NCI-H748 (cell line): ENCODE measurements at regions not wholly inside any gene's neighbourhood (a gene's known extent, or its start where the extent isn't known, plus 50 kb on each side); places are given as distances from the start of the nearest gene placed in this dataset.
"Not testable (repeated sequence)": the region's sequence is repeated elsewhere in the genome, so short reads cannot be mapped to it uniquely, and the experiment has no call there.

Experiments
- DNase-seq: peaks from one replicate; lab custom pipeline; 2025; ENCODE audit not compliant: unreplicated experiment; lab: John Stamatoyannopoulos, UW

DNA sequence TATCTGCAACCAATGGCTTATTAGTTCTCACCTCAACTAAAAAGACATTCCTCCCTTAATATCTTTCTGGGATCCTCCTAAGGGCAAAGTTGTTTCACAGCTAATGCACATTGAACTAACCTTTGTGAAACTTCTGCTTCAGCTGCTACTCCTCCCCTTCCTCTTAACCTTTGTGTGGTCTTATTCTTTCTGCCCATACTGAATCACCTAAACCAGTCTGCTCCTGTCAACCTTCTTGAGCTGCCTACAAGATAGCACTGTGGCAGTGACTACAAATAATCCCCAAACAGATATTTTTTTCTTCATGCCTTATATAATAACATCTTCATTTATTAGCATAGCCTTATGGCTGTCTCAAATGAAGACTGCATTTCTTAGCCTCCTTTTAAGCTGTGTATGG lies 1077.4 kb upstream of the ATXN7L3B start:
- no peak for DNase-seq

DNA sequence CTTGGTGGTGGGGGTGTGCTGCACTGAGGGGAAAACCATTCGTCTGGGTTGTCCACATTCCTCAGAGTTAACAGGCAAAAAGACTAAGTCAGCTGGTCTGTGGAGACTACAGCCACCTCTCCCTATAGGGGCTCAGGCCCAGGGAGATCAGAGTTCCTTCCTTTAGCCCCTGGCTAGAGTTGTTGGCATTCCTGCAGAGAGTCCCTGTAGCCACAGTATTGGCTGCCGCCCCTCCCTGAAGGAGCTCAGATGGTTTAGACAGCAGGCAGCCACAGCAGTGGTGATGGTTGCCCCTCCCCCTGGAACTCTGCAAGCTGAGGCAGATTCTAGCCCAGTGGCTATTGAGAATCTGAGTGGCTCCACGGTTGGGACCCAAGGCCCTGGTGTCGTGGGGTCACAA lies 1072.5 kb upstream of the ATXN7L3B start:
- no peak for DNase-seq

DNA sequence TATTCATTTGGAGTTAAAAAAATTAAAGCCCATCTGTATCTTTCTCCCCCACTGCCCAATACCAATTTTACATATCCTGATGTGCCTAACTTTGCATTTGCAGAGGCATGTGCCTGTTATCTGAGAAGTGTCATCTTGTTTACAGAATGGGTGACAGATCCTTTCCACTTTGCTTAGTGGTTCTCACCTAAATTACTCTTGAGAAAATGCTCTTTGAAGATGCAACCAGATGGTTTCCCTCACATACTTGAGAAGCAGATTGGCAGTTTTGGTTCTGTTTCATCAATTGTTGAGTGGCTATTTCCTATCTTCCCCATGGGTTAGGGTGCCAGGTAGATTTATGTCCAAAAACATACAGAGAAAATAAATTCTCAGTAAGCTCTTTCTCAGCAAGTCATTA lies 1051.4 kb upstream of the ATXN7L3B start:
- DNase-seq = no peak

DNA sequence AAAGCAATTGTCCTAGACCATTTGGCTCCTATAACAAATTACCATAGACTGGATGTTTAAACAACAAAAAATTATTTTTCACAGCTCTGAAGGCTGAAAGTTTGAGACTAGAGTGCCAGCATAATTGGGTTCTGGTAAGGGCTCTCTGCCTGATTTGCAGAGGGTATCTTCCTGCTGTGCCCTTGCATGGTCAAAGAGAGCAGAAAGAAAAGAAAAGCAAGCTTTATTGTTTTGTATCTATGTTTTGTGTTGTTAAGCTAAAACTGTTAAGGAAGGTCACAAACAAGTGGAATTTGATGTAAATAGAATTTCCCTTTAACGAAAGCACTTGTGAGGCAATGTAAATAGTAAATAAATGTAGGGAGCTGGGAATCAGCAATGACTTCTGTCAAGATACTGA lies 1031.0 kb upstream of the ATXN7L3B start:
- no peak for DNase-seq

DNA sequence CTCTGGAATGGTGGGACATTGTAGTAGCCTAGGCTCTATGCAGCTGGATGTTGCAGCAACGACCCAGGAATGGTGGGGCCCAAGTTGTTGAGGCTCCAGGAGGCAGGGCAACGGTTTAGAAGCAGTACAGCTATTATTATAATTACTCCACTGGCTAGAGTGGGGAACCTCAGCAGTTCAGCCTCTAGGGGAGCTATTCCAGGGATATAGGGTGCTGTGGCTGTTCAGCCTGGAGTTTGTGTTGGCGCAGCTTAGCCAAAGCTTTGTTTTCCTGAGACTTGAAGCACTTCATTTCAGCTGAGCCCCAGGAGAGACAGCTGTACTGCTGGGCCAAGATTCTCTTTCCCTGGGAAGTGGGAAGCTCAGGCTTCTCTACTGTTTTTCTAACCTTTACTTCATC lies 1023.0 kb upstream of the ATXN7L3B start:
- DNase-seq = no peak

DNA sequence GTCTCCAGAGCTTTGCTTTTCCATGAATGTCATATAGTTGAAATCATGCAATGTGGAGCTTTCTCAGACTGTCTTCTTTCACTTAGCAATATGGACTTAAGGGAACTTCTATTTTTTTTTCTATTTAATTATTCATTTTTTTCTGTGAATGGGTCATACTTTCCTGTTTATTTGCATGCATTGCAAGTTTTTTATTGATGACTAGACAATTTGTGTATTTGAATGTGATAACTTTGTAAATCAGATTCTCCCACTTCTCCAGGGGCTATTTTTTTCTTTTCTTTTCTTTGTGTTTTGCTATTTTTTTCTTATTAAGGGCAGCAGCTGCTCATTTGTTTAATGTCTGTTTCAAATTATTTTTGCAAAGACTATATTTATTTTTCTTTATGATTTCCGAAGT lies 1019.8 kb upstream of the ATXN7L3B start:
- no peak for DNase-seq

DNA sequence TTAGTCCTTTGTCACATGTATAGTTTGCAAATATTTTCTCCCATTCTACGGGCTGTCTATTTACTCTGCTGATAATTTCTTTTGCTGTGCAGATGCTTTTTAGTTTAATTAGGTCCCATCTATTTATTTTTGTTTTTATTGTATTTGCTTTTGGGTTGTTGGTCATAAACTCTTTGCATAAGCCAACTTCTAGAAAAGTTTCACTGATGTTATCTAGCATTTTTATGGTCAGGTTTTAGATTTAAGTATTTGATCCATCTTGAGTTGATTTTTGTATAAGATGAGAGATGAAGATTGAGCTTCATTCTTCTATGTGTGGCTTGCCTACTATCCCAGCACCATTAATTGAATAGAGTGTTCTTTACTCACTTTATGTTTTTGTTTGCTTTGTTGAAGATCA lies 1008.4 kb upstream of the ATXN7L3B start:
- DNase-seq = no peak

DNA sequence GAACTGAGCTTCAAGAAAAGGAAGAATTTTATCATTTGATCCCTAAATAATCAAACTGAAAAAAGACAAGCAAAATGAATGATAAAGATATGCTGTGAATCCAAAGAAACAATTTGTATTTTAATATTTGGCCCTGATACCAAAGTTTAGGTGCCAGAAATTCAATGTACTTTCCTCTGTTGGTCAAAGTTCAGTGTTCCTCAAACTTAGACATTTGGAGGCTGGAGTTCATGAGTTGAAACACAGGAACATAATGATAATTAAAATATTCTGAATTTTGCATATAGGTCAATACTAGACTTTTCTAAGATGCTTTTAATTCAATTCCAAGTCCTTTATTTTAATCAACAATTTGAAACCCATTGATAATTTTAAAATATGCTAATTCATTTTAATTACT lies 1007.7 kb upstream of the ATXN7L3B start:
- DNase-seq = no peak

DNA sequence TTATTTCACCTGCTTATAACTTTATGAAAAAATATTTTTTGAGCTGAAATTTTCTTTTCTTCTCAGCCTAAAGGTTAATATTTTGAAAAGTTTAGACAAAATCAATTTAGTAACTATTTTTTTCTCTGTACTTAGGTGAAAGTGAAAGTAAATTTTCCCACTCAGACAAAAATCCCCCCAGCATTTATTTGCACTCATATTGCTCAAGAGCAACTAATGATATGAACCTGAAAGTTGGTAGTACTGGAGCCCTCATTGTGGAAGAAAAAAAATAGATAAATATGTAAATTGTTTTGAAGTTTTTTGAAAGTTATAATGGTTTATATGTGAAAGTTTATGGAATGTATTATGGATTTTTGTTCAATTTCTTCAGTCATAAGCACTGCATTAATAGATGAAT lies 1005.9 kb upstream of the ATXN7L3B start:
- no peak for DNase-seq

DNA sequence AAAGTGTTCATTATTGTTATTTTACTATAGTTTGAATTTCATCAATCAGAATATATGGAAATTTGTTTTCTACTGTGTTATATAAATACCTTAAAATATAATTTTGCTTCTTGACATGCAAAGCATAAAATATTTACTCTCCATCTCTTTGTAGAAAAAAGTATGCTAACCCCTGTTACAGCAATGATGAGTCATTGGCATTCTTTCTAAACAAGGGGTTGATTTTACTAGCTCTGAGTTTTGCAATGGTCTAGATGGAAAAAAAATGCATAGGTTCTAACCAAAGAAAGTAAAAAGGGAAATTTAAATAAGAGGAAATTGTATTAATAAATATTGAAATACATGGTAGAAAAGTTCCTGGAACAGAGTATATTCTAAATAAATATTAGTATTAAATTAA lies 990.2 kb upstream of the ATXN7L3B start:
- DNase-seq = no peak

DNA sequence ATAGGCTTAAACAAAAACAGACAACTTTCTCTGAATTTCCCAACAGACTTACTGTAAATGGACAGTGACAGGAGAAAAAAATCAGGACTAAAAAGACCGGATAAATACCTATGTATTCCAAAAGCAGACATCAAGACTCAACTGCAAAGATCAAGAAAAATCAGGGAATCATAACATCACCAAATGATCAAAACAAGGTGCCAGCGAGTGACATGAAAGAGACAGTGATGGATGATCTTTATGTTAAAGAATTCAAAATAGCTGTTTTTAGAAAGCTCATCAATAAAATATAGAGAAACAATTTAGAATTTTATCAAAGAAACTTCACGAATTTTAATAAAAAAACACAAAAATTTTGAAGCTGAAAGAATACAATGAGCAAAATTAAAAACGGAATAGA lies 952.5 kb upstream of the ATXN7L3B start:
- DNase-seq = no peak

DNA sequence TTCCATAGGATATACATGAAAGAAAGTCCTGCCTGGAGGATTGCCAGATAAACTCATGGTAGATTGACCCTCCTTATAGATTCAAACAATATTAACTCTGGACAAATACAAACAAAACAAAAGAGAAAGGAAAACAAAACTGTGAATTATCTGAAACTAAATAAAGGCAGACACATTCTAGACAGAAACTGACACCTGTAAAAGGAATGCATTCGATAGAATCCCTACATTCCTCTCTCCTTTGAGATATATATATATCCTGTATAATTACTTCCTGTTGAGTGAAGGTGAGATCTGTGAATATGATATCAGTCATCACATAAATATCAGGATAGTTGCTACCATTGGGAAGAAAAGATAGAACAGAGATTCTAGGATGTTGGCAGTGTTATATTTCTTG lies 948.4 kb upstream of the ATXN7L3B start:
- DNase-seq = no peak

DNA sequence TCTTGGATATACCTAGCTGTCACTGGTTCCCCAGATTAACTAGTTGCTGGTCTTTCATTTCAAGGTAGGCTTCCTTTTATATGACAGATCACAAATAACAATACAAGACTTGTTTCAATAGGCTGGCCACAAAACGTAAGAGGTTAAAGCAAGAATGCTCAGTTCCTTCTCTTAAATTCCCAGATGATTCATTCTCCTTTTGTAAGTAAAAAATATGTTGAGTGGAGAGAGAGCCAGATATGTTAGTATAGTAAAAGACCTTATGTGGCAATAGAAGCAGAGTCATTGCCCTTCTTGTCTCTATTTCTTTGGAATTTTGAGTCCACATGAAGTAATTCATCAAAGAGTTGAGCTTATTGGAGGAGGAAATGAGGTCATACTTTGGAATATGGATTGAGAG lies 939.0 kb upstream of the ATXN7L3B start:
- DNase-seq = no peak

DNA sequence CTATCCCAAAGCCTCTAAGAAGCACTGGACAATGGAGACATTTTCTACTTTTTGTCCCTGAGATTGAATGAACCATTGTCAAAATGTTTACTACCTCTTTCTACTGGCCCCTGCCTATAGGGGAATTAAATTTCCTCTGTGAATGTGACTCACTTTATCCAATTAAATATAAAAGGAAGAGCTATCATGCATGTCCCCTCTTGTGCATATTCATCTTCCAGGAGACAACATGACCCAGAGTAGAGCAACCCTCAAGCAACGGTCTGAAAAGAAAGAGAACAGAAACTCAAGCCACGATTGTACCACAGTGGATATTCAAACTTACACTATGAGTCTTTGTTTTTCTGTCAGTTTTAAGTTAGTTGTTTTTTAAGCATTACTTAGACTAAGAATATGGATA lies 938.4 kb upstream of the ATXN7L3B start:
- DNase-seq = no peak

DNA sequence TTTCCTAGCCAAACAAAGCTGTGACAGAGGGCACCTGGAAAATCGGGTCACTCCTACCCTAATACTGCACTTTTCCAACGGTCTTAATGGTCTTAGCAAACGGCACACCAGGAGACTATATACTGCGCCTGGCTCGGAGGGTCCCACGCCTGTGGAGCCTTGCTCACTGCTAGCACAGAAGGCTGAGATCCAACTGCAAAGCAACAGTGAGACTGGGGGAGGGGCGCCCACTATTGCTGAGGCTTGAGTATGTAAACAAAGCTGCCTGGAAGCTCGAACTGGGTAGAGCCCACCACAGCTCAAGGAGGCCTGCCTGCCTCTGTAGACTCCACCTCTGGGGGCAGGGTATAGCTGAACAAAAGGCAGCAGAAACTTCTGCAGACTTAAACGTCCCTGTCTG lies 931.7 kb upstream of the ATXN7L3B start:
- not testable (repeated sequence) for DNase-seq

DNA sequence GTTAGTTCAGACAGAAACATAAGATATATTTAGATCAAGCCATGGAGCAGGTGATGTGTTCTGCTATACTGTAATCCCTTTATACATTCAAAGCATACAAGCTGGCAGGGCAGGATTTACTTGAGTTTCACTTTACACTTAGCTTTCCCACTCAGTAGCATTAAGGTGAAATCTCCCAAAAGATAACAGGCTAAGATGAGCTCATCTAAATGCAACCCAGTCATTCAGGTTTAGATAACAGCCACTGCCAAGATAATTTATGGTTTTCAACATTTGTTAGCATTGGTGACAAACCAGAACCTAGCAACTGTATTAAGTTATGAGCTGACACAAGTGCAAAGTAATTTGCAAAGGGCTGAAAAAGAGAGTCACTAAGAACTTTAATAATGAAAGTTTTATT lies 925.1 kb upstream of the ATXN7L3B start:
- DNase-seq = no peak

DNA sequence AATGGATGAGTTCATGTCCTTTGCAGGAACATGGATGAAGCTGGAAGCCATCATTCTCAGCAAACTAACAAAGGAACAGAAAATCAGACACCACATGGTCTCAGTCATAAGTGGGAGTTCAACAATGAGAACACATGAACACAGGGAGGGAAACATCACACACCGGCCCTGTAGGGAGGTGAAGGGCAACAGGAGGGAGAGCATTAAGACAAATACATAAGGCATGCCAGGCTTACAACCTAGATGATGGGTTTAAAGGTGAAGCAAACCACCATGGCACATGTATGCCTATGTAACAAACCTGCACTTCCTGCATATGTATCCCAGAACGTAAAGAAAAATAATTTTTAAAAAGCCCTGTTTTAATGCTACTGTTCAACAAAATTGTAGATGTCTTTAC lies 914.2 kb upstream of the ATXN7L3B start:
- DNase-seq = no peak

DNA sequence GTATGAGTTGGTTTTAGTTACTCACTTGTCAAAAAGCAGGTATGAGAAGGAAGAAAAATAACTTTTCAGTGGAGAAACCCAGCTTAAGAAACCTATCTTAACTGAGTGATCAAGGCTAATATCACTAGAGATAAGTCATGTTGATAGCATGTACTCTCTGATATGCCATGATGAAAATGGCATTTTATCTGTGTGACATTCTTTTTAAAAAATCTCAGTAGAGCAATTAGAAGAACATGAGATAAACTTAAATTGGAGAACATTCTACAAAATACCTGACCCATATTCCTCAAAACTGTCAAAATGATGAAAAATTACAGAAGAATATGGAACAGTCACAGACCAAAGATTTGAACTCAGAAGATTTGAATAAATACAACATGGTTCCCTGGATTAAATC lies 912.4 kb upstream of the ATXN7L3B start:
- DNase-seq = no peak

DNA sequence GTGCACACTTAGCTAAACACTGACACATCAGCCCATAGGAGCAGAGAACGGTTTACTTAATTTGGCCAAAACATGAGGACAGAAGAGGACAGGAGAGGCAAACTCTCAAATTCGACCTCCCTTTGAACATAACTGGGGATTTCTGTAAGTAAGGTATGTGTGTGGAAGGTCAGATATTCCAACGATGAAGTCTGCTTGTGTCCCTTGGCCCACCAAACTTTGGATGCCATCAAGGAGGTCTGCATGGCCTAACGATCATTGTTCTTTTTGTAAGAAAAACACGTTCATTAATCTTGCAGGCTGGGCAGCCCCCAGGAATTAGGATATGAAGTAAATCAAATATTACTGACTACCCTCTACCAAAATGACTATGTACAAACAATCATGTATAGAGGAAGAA lies 908.5 kb upstream of the ATXN7L3B start:
- no peak for DNase-seq

DNA sequence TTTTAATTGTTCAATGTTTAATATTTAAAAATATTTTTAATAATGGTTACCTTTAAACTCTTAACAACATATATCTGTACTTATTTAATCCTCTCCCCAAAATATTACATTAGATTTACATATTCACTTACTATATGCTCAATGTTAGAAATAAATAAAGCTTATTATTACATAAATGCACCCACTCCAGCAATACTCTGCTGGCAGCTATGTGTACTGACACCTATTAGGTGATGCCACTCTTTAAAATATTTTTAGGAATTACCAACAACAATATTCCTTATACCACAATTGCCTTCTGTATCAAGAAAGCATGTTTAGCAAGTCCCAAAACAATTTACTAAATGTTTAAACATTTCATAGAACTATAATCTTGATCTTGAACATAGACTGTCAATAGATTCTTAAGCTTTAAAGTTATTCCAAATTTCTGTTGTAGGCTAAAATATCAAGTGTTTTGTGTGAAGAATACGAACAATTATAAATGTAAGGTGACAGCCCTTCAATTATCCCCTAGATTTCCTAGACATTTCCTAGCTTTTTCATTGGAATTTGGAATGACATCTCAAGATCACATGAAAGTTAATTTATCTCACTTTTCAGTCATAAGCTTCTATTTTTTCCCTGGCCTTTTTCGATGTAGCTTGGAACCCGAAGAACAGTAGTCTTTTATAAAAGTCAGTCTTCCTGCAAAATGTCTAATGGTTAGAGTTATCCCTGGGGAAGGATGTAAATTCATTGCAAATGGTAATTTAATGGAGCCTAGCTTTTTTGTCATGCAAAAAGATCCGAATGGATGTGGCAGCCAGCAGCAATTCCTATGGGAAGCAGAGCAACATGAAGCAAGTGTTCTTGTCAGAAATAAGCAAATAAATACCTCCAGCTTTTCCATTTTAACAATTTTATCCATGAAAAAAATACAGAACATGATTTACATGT lies 907.5 kb upstream of the ATXN7L3B start:
- no peak for DNase-seq

DNA sequence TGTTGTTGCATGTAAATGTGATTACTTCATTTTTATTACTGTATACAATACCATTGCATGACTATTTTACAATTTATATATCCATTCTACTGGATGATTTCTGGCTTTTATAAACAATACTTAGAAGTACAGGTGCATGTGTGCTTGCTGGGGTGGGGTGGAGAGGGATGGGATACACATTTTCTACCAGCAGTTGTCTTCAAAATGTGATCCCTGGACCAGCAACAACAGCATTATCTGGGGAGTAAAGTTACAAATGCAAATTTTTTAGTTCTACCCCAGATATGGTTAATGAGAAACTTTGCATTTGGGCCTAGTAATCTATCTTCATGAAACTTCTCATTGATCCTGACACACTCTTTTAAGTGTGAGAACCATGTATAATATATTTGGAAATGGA lies 905.4 kb upstream of the ATXN7L3B start:
- DNase-seq = no peak

DNA sequence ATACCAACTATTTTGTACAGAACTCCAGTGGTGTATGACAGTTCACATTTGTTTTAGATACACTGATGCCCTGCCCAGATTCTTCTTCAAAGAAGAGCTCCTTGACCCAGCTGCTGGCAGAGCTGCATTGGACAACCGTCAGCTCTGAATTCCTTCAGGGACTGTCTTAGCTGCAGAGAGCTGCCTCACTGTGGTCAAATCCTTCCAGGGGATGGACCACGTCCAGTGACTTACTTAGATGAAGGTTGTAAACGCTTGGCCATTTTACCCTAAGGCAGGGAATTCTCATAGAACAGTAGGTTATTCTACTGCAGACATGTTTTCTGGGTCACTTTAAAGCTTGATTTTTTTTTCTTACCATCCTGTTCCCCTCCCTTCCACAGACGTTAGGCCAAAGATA lies 905.0 kb upstream of the ATXN7L3B start:
- no peak for DNase-seq

DNA sequence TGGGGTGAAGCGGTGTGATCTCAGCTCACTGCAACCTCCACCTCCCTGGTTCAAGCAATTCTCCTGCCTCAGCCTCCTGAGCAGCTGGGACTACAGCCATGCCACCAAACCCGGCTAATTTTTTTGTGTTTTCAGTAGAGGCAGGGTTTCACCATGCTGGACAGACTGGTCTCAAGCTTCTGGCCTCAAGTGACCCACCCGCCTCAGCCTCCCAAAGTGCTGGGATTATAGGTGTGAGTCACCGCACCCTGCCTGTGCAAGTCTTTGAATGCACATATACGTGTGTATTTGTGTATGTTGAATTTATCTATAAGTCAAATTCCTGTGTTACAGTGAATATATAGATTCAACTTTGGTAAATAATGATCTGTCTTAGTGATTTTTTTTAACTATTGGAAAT lies 898.2 kb upstream of the ATXN7L3B start:
- DNase-seq = not testable (repeated sequence)
